HS-5 (cell line): ENCODE measurements at regions not wholly inside any gene's neighbourhood (a gene's known extent, or its start where the extent isn't known, plus 50 kb on each side); places are given as distances from the start of the nearest gene placed in this dataset.

ENCODE experiments used
- DNase-seq: peaks from one replicate; pipeline ENCODE4 v3.0.0-alpha.2; 2012; ENCODE audit warnings: low read depth

GRCh38 chr11:70742553-70743291 is 344.4 kb downstream of the CTTN start:
- DNase-seq = no peak

- DNase-seq = no peak
Measured at GRCh38 chr11:70743329-70743728, 345.0 kb downstream of the CTTN start.

DNA sequence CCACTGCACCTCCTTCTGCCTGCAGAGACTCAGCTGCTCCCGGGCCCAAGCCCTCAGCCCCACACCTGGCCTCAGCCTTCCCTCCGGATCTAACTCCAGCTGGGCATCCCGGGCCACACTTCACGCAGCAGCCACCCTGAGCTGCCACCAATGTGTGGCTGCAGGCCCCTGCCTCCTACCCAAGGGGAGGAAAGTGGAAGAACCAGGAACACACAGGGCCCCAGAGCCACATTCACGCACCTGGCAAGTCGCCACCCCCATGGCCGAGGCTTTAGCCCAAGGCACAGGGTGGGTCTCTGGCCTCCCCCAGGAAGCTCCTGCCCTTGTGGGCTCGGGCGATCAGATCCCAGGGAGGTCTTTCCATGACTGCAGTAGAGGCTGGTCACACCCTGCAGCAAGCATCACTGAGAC is 345.6 kb downstream of the CTTN start:
- no peak for DNase-seq

- DNase-seq = no peak
Measured at GRCh38 chr11:70744396-70745185, 346.3 kb downstream of the CTTN start.

- no peak for DNase-seq
Measured at GRCh38 chr11:70745451-70745850, 347.1 kb downstream of the CTTN start.

DNA sequence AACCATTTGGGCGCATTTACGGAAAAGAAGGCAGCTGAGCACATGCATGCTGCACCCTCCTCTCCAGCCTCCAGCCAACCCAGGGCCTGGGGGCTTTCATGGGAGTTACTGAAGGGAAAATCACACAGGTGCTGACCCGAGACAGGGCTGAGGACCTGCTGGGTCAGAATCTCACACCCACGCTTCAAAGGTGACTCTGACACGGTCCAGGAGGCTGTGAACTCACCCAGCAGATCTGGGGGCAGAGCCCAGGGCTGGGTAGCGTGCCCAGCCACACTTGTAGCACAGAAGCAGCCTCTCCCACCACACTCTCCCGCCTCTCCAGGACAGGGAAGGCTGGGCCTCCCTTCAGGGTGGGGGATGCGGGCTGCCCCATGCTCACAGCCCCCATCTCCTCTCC is 347.6 kb downstream of the CTTN start:
- DNase-seq = no peak

DNA sequence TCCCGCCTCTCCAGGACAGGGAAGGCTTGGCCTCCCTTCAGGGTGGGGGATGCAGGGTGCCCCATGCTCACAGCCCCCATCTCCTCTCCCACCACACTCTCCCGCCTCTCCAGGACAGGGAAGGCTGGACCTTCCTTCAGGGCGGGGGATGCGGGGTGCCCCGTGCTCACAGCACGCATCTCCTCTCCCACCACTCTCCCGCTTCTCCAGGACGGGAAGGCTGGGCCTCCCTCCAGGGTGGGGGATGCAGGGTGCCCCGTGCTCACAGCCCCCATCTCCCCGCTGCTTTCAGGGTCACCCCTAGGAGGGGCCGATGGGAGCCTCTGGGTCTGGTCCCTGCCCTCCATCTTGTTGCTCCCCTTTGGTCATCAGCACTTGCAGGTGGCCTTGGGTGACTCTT is 348.0 kb downstream of the CTTN start:
- no peak for DNase-seq

DNA sequence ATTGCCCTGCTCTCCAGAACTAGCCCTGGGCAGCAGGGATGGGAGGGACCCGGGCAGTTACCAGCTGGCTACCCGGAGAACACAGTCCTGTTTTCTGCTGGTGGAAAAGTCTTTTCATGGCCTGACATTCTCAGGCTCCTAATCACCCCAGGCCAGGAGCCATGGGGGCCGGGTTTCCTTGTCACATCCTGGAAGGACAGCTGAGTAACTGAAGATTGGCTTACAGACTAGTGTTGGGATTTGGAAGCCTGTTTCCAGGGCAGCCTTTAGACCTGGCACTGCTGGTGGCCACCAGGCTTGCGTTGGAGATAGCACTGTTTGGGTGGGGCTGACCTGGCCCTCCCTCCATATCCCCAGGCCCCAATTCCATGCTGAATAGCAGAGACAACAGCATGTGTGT is 349.0 kb downstream of the CTTN start:
- no peak for DNase-seq

- DNase-seq = no peak
Measured at GRCh38 chr11:70747921-70748320, 349.6 kb downstream of the CTTN start.

DNA sequence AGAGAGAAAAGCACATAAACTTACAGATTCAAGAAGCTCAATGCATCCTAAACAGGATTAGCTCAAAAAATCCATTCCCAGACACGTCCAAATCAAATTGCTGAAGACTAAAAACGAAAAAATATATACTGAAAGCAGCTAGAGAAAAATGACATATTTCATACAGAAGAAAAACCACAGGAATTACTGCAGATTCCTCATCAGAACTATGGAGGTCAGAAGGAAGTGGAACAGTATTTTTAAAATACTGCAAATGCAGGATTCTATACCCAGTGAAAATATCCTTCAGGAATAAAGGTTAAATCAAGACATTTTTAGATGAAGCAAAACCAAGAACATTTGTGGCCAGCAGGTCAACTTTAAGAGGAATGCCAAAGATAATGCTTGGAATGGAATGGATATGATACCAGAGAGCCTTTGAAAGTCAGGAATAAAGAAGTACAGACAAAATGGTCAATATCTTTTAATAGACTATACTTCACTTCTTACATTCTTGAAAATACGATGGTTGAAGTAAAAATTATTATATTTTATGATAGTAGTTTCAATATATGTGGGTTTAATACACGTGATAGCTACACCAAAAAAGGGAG is 352.9 kb downstream of the CTTN start:
- no peak for DNase-seq

DNA sequence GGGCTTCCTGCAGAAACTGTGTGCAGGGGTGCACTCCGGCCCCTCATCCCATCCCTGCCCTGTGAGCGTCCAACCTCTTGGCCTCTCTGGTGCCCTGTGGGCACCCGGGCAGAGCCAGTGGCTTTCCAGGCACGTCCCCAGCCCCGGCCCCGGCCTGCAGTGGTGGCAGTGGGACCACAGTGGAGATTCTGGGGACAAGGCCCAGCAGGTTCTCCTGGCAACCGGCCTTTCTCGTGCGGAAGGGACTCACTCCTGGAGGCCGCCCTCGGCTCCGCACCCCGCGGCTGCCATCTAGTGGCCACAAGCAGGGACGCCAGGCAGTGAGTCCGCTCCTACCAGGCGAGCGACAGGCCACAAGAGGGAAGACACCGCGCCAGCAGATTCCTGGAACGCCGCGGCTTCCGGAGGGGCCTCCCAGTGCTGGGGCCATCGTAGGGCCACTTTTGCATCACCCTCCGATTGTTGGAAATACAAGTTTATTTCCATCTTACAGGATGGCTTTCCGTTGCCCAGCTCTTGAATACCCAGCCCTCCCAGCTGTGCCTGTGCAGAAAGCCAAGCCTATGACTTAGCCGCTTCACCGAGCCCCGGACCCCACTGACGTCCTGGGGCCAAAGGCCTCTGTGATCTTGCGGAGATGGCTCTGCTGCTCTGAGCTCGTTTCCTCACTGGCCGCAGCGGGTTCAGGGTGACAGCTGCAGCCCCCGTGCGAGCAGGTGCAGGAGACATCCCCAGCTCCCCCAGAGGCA is 357.3 kb downstream of the CTTN start:
- no peak for DNase-seq

DNA sequence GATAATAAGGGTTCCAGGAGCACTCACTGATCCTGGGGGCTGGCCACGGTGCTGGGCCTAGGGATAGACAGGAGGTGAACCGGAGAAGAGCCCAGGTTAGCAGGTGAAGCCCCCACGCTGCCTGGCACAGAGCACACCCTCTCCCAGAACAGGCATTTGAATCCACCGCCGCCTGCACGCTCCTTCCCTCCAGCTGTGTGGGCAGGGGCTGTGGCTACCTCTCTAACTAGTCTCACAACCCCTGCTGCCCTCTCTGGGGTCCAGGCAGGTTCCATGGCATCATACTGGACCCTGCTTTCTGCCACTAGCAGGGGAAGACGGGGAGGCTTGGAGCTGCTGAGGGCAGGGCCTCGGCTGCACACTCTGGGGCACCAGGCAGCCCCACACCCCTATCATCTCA is 358.0 kb downstream of the CTTN start:
- no peak for DNase-seq

- DNase-seq = no peak
Measured at GRCh38 chr11:70756756-70757155, 358.4 kb downstream of the CTTN start.

DNA sequence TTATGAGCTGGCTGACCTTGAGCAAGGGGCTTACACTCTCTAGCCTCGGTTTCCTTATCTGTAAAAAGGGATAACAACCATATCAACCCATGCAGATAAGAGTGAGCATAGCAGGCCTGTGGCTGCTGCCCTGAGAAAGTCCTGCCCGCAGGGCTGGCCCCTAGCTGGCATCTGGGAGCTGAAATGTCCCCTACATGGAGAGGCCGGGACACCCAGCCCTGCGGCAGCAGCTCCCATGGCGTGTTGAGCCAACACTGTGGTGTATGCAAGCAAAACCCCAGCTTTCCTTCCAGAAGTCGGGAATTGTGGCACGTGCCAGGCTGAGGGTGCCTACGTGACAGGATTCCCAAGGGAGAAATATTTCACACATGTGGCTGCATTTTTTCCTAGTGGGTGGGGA is 358.9 kb downstream of the CTTN start:
- DNase-seq = no peak

GRCh38 chr11:70758206-70758605 is 359.9 kb downstream of the CTTN start:
- no peak for DNase-seq

GRCh38 chr11:70759846-70760245 is 361.5 kb downstream of the CTTN start:
- no peak for DNase-seq

- no peak for DNase-seq
Measured at GRCh38 chr11:70760416-70761020, 362.2 kb downstream of the CTTN start.

DNA sequence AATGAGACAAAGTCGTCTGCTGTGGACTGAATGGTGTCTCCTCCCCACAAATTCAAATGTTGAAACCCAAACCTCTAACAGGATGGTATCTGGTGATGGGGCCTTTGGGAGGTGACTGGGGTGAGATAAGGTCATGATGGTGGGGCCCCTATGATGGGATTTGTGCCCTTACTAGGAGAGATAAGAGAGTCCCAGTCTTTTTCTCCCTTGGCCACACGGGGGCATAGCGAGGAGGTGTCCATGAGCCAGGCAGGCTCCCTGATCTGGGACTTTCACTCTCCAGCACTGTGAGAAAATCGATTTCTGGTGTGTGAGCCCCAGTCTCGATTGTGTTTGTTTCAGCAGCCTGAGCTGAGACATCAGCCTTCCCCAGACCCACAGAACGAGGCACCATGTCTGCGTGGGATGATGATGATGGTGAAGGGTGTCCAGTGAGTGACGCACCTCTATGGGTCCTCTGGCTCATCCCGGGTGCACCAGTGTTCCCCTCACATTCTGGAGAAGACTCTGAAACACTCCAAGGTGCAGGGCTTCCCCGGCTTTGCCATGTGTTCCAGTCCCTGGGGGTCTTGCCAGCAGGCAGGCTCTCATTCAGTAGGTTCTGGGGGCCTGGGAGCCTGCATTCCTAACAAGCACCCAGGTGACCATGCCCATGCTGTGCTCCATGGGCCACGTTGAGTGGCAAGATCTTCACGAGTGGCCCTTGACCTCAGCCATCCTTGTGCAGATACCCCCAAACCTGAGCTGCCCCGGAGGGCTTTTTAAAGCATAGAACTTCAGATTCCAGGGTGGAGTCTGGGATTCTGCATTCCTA is 363.0 kb downstream of the CTTN start:
- DNase-seq = no peak

DNA sequence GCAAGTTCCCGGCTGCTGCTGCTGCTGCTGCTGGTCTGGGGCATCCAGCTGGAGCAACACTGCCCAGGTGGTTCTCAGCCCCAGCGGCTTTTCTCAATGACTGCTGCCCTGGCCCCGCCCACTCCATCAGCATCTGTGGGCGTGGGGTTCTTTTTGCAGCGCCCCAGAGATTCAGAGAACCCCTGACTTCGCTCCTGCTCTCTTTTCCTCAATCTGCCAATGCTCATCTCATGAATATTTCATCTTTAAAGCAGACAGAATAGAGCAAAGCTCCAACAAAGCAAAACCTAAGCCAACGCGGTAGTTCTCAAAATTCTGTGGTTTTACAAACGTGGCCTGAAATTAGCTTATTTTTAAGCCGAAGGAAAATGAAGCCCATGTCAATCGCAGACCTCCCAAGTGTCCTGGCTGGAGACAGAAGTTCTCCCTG is 363.6 kb downstream of the CTTN start:
- DNase-seq = no peak

DNA sequence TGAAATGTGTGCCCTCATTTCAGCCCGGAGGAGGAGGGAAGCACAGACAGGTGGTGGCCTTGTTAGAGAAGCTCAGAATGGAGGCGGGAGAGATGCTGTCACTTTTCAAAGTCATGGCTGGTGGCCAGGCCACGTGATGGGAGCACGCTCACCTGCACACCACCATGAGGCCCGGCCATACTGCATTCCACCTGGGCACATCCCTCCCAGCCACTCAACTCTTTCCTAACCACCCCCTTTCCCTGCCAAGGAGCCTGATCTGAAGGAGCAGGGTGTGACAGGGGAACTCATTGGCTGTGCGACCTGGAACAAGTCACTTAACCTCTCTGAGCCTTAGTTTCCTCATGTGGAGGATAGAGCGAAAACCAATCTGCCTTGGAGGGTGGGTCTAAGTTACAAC is 364.5 kb downstream of the CTTN start:
- DNase-seq = no peak

DNA sequence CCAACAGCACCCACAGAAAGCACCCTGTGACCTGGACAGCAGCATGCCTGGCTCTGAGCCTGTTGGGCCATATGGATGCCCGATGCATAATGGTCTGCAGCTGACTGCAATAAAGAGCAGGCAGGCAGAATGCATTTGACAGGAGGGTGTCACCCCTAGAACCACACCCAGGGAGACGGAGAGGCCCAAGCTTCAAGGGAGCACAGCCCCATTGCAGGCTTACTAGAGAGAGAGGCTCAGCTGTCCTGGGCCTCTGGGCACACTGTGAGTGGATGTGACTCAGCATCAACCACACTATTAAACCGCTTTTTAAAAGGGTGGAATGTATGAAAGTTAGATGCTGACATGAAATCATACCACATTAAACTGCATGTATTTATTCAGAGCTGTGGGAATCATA is 365.3 kb downstream of the CTTN start:
- DNase-seq = no peak
